Suprapubic skin (tissue), 4 donors: ENCODE measurements at regions not wholly inside any gene's neighbourhood (a gene's known extent, or its start where the extent isn't known, plus 50 kb on each side); places are given as distances from the start of the nearest gene placed in this dataset.

Experiments
- CTCF ChIP-seq, 2 donors: fragments of 200-600 bp in 1 of 2; fragments of 450-650 bp in 1 of 2; sonication (generic) in 1 of 2; IDR thresholded peaks; one replicate each; pipeline ENCODE4 v1.5.1; 2016 to 2019; ENCODE audit warnings: antibody characterized with exemption in 2 of 2, mild to moderate bottlenecking in 1 of 2, moderate library complexity in 1 of 2
- POLR2A ChIP-seq, 2 donors: fragments of 450-650 bp; IDR thresholded peaks; one replicate each; pipeline ENCODE4 v1.6.1; 2017; ENCODE audit warnings: antibody characterized with exemption in 2 of 2, mild to moderate bottlenecking in 2 of 2, moderate library complexity in 2 of 2
- POLR2AphosphoS5 ChIP-seq, 3 donors: sonication (generic); formaldehyde crosslinking; IDR thresholded peaks; one replicate each; pipeline ENCODE4 v1.6.1; 2017; ENCODE audit warnings: antibody characterized with exemption in 3 of 3

DNA sequence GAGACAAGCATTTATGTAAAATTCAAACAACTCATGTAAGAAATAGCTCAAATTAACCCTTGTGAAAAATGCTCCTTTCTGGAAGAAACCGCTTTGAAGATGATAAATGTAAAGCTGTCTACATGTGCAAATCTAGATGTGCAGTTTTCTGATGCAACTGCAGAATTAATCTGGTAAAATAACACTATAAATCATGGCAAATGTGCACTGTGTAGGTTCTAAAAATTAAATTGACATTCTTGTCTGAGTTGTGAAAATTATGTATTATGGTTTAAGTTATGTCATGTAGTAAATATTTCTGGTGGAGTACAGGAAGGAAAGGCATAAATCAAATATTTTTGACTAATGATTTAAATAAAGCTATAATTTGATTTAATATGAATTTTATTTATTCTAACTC lies 678.1 kb upstream of the SEMA6D start:
- TF ChIP-seq CTCF (IDR thresholded peaks at IDR 0.05) (no peak), POLR2A (IDR thresholded peaks at IDR 0.05) (no peak), POLR2AphosphoS5 (IDR thresholded peaks at IDR 0.05) (no peak)
